Upper lobe of left lung (tissue), 4 donors: ENCODE measurements at regions not wholly inside any gene's neighbourhood (a gene's known extent, or its start where the extent isn't known, plus 50 kb on each side); places are given as distances from the start of the nearest gene placed in this dataset.

ENCODE experiments used
- EP300 ChIP-seq, 4 donors: sonication (generic); formaldehyde crosslinking; IDR thresholded peaks; one replicate each; pipeline ENCODE4 v1.5.1; 2017; ENCODE audit warnings: antibody characterized with exemption in 4 of 4, control low read depth in 2 of 4
- TF ChIP-seq, protein P1 (sequence below), 6 experiments: fragments of 450-650 bp in 4 of 6; fragments of 200-600 bp in 2 of 6; sonication (generic) in 2 of 6; IDR thresholded peaks; one replicate each; pipeline ENCODE4 v1.5.1; 2016 to 2019; ENCODE audit warnings: antibody characterized with exemption in 6 of 6

DNA sequence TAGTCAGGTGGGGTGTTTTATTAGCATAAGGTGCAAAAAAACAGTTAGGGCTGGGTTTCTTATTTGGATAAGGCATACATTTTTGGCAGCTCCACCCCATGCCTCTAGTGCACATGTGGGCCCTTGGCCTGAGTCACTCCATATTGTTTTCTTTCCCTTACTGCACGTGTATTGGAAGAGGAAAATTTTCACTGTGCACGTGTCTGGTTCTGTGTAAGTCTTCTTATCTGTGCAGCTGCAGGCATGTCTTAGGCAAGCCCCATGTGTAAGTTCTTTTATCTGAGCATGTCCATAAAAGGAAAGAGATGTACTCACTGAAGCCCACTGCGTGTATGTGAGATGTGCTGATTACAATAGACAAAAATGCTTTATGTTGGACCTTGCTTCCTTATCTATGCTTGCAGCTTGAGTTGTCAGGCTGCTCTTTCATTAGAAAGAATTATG is 540.3 kb upstream of the IGFBP3 start:
- TF ChIP-seq, protein P1, sequence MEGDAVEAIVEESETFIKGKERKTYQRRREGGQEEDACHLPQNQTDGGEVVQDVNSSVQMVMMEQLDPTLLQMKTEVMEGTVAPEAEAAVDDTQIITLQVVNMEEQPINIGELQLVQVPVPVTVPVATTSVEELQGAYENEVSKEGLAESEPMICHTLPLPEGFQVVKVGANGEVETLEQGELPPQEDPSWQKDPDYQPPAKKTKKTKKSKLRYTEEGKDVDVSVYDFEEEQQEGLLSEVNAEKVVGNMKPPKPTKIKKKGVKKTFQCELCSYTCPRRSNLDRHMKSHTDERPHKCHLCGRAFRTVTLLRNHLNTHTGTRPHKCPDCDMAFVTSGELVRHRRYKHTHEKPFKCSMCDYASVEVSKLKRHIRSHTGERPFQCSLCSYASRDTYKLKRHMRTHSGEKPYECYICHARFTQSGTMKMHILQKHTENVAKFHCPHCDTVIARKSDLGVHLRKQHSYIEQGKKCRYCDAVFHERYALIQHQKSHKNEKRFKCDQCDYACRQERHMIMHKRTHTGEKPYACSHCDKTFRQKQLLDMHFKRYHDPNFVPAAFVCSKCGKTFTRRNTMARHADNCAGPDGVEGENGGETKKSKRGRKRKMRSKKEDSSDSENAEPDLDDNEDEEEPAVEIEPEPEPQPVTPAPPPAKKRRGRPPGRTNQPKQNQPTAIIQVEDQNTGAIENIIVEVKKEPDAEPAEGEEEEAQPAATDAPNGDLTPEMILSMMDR (IDR thresholded peaks at IDR 0.05), result no peak
- TF ChIP-seq EP300 (IDR thresholded peaks at IDR 0.05), result no peak
